ENCODE measurements at regions not wholly inside any gene's neighbourhood (a gene's known extent, or its start where the extent isn't known, plus 50 kb on each side); places are given as distances from the start of the nearest gene placed in this dataset.

DNA sequence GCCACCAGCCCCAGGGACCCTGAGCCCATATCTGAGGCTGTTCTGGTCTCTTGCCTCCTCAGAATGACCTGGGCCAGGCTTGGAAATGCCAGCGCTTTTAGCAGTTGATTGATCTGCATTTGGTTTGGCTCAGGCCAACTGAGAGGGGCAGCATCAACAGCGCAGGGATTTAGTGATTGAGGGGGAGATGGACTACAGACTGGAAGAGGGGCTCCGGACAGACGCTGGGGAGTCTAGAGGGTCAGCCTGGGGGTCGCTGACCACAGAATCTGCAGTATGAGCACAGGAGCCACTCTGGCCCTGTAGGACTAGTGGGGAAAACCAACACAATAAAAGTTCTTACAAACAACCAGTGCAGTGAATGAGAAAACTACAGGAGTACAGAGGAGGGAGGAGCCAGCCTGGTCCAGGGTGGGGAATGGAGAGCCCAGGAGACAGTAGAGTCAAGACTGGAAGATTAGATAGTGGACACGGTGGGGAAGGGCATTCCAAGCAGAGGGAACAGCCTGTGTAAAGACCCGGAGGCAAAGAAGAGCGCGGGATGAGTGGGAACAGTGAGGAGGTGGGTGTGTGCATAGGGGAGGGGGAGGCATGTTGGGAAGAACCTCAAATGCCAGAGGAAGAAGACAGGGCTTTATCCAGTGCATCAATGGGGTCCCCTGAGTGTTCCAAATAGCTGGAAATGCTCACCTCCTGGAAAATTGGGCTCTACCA, 128.9 kb downstream of the MRM1 start:
- no peak overlapping the region for H3K27ac ChIP-seq (replicated peaks; ENCODE audit: low read length)
- H3K9me3 ChIP-seq (replicated peaks in 1 of 2; ENCODE audit: control insufficient read depth in 2 of 2, insufficient read depth in 1 of 2, low read depth in 1 of 2, low read length in 2 of 2): no peaks in the 10 kb centered on the region
- no peak overlapping the region for H3K4me3 ChIP-seq (ENCODE audit: low read length in 2 of 2)
- H3K27me3 ChIP-seq (ENCODE audit: control insufficient read depth in 3 of 3, insufficient read depth in 3 of 3, low read depth in 1 of 3, low read length in 3 of 3): peaks cover 0 to 62% (median 0%) of the 10 kb centered on the region in 3 experiments
- no peak overlapping the region for H3K9ac ChIP-seq (ENCODE audit: low read depth, low read length, poor library complexity)
- H4K8ac ChIP-seq (ENCODE audit: low read depth, low read length): no peak overlapping the region
- no peak overlapping the region for H2BK12ac ChIP-seq (ENCODE audit: low read length)
- H2AK5ac ChIP-seq (ENCODE audit: low read depth, low read length): no peak overlapping the region
- no peak overlapping the region for H2AFZ ChIP-seq (ENCODE audit: low read length)
- H3K79me1 ChIP-seq (ENCODE audit: low read depth, low read length): no peaks in the 10 kb centered on the region
- no peak for DNase-seq (ENCODE audit: low spot score)
- no peak overlapping the region for H2BK120ac ChIP-seq (ENCODE audit: low read depth, low read length)
- H3K4ac ChIP-seq (ENCODE audit: low read length): no peak overlapping the region
- no CpG with 5 or more reads among the region's 9 CpGs for WGBS, 2 donors (ENCODE audit: extremely low coverage in 2 of 2, insufficient read length in 2 of 2, insufficient replicate concordance in 1 of 2)
- H2BK15ac ChIP-seq (ENCODE audit: low read length): peak overlapping the region; percentile 3
- H3K4me1 ChIP-seq (ENCODE audit: control insufficient read depth in 2 of 2, insufficient read depth in 1 of 2, low read depth in 1 of 2, low read length in 2 of 2): peaks cover 11 to 35% of the 10 kb centered on the region in 2 donors
- no peak overlapping the region for H3K14ac ChIP-seq (ENCODE audit: low read length)
- H3K23ac ChIP-seq (ENCODE audit: low read depth, low read length, poor library complexity): no peak overlapping the region
- peak overlapping the region; percentile 68 for H3K18ac ChIP-seq (ENCODE audit: low read length)
- no peak overlapping the region for H2BK5ac ChIP-seq (ENCODE audit: low read length)
- H3K4me2 ChIP-seq (ENCODE audit: insufficient read depth, low read length, poor library complexity, severe bottlenecking): no peak overlapping the region
- no peaks in the 10 kb centered on the region for H3K36me3 ChIP-seq (replicated peaks in 1 of 2; ENCODE audit: control insufficient read depth in 2 of 2, insufficient read depth in 2 of 2, low read length in 2 of 2)
- H4K91ac ChIP-seq (ENCODE audit: low read depth, low read length, poor library complexity): no peak overlapping the region

DNA sequence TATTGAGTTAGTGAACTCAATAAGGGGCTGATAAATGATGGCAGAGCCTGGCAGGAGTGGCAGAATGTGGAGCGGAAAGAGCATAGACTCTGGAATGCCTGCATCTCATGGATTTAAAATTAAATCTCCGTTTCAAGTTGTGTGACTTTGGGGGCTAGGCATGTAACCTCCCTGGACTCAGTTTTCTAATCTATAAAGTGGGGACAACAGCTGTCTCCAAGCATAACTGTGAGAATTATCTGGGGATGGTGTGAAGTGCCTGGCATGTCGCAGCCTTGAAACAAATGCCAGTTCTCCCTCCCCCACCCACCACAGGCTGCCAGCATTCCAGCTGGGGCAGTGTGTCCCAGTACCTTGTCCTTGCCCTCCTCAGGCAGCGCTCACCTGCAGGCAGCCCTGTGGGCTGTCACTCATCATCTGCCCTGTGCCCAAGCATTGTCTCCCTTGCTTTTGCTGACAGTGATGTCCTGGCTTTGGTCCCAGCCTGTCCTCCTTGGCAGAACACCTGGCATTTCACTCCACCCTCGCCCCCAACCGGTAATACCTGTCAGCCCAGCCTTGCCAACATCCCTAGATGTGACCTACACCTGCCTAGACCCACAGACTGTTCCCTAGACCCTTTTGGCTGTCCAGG, 129.6 kb downstream of the MRM1 start:
- peak overlapping the region; percentile 1 for H3K4ac ChIP-seq (ENCODE audit: low read length)
- peaks cover 11 to 35% of the 10 kb centered on the region in 2 donors for H3K4me1 ChIP-seq (ENCODE audit: control insufficient read depth in 2 of 2, insufficient read depth in 1 of 2, low read depth in 1 of 2, low read length in 2 of 2)
- H2AK5ac ChIP-seq (ENCODE audit: low read depth, low read length): peak overlapping the region; percentile 38
- no peak overlapping the region for H2BK120ac ChIP-seq (ENCODE audit: low read depth, low read length)
- no peak overlapping the region for H4K8ac ChIP-seq (ENCODE audit: low read depth, low read length)
- H3K79me1 ChIP-seq (ENCODE audit: low read depth, low read length): no peaks in the 10 kb centered on the region
- no peak overlapping the region for H3K14ac ChIP-seq (ENCODE audit: low read length)
- H3K4me3 ChIP-seq (ENCODE audit: low read length in 2 of 2): no peak overlapping the region
- peaks cover 0 to 57% (median 0%) of the 10 kb centered on the region in 3 experiments for H3K27me3 ChIP-seq (ENCODE audit: control insufficient read depth in 3 of 3, insufficient read depth in 3 of 3, low read depth in 1 of 3, low read length in 3 of 3)
- no peaks in the 10 kb centered on the region for H3K36me3 ChIP-seq (replicated peaks in 1 of 2; ENCODE audit: control insufficient read depth in 2 of 2, insufficient read depth in 2 of 2, low read length in 2 of 2)
- H3K23ac ChIP-seq (ENCODE audit: low read depth, low read length, poor library complexity): no peak overlapping the region
- no peak overlapping the region for H4K91ac ChIP-seq (ENCODE audit: low read depth, low read length, poor library complexity)
- no peak overlapping the region for H3K27ac ChIP-seq (replicated peaks; ENCODE audit: low read length)
- no peak overlapping the region for H3K9ac ChIP-seq (ENCODE audit: low read depth, low read length, poor library complexity)
- WGBS, 2 donors (ENCODE audit: extremely low coverage in 2 of 2, insufficient read length in 2 of 2, insufficient replicate concordance in 1 of 2): no CpG with 5 or more reads among the region's 6 CpGs
- H2BK5ac ChIP-seq (ENCODE audit: low read length): no peak overlapping the region
- H3K18ac ChIP-seq (ENCODE audit: low read length): peak overlapping the region; percentile 49
- no peak overlapping the region for H2AFZ ChIP-seq (ENCODE audit: low read length)
- H3K4me2 ChIP-seq (ENCODE audit: insufficient read depth, low read length, poor library complexity, severe bottlenecking): no peak overlapping the region
- DNase-seq (ENCODE audit: low spot score): no peak
- peak overlapping the region; percentile 45 for H2BK15ac ChIP-seq (ENCODE audit: low read length)
- peak overlapping the region; percentile 16 for H2BK12ac ChIP-seq (ENCODE audit: low read length)
- no peaks in the 10 kb centered on the region for H3K9me3 ChIP-seq (replicated peaks in 1 of 2; ENCODE audit: control insufficient read depth in 2 of 2, insufficient read depth in 1 of 2, low read depth in 1 of 2, low read length in 2 of 2)

DNA sequence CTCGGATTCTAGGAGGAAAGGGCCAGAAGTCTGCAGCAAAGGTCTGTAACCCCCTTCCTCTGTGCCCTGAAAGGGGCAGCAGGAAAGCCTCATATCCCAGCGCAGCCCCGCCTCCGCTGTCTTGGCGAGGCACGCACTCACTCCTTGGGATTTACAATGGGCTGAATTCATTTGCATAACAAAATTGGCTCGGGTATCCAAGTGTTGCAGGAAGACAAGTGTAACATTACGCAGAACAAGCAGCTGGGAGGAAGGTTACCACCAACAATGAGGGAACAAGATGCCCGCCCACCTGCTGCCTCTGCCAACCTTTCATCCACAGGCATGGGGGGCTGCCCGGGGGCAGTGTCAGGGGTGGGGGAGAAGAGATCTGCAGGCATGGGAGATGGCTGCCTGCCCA, 130.4 kb downstream of the MRM1 start:
- Histone ChIP-seq H3K18ac (ENCODE audit: low read length) (no peak overlapping the region), H3K27me3 (ENCODE audit: control insufficient read depth in 3 of 3, insufficient read depth in 3 of 3, low read depth in 1 of 3, low read length in 3 of 3) (peaks cover 0 to 55% (median 0%) of the 10 kb centered on the region in 3 experiments), H2BK120ac (ENCODE audit: low read depth, low read length) (no peak overlapping the region), H3K4ac (ENCODE audit: low read length) (no peak overlapping the region), H4K8ac (ENCODE audit: low read depth, low read length) (no peak overlapping the region), H2BK15ac (ENCODE audit: low read length) (peak overlapping the region; percentile 45), H3K9me3 (replicated peaks in 1 of 2; ENCODE audit: control insufficient read depth in 2 of 2, insufficient read depth in 1 of 2, low read depth in 1 of 2, low read length in 2 of 2) (no peaks in the 10 kb centered on the region), H4K91ac (ENCODE audit: low read depth, low read length, poor library complexity) (no peak overlapping the region), H3K36me3 (replicated peaks in 1 of 2; ENCODE audit: control insufficient read depth in 2 of 2, insufficient read depth in 2 of 2, low read length in 2 of 2) (no peaks in the 10 kb centered on the region), H2AK5ac (ENCODE audit: low read depth, low read length) (no peak overlapping the region), H3K4me2 (ENCODE audit: insufficient read depth, low read length, poor library complexity, severe bottlenecking) (peak overlapping the region; percentile 44), H3K79me1 (ENCODE audit: low read depth, low read length) (no peaks in the 10 kb centered on the region), H3K4me1 (ENCODE audit: control insufficient read depth in 2 of 2, insufficient read depth in 1 of 2, low read depth in 1 of 2, low read length in 2 of 2) (peaks cover 11 to 35% of the 10 kb centered on the region in 2 donors), H3K27ac (replicated peaks; ENCODE audit: low read length) (no peak overlapping the region), H3K9ac (ENCODE audit: low read depth, low read length, poor library complexity) (no peak overlapping the region), H3K14ac (ENCODE audit: low read length) (no peak overlapping the region), H2BK12ac (ENCODE audit: low read length) (no peak overlapping the region), H2AFZ (ENCODE audit: low read length) (no peak overlapping the region), H3K23ac (ENCODE audit: low read depth, low read length, poor library complexity) (no peak overlapping the region), H3K4me3 (ENCODE audit: low read length in 2 of 2) (no peak overlapping the region), H2BK5ac (ENCODE audit: low read length) (no peak overlapping the region)
- no CpG with 5 or more reads among the region's 10 CpGs for WGBS, 2 donors (ENCODE audit: extremely low coverage in 2 of 2, insufficient read length in 2 of 2, insufficient replicate concordance in 1 of 2)
- DNase-seq (ENCODE audit: low spot score): peak; percentile 57

DNA sequence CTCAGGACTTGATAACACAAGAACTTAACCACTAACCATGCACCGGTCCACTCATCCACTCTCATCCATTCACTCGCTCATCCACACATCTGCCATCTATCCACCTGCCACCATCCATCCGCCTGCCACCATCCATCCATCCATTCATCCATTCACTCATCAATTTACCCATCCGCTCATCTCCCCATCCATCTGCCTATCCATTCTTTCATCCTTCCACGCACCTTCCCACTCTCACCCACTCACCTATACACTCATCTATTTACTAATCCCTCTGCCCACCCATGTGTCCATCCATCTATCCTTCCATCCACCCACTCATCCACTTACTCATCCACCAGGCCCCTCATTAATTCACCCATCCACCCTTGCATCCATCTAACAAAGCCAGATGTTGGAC, 131.0 kb downstream of the MRM1 start:
- Histone ChIP-seq H3K36me3 (replicated peaks in 1 of 2; ENCODE audit: control insufficient read depth in 2 of 2, insufficient read depth in 2 of 2, low read length in 2 of 2) (no peaks in the 10 kb centered on the region), H2AFZ (ENCODE audit: low read length) (no peak overlapping the region), H3K4me1 (ENCODE audit: control insufficient read depth in 2 of 2, insufficient read depth in 1 of 2, low read depth in 1 of 2, low read length in 2 of 2) (peaks cover 11 to 35% of the 10 kb centered on the region in 2 donors), H2BK15ac (ENCODE audit: low read length) (no peak overlapping the region), H3K27me3 (ENCODE audit: control insufficient read depth in 3 of 3, insufficient read depth in 3 of 3, low read depth in 1 of 3, low read length in 3 of 3) (peaks cover 0 to 53% (median 0%) of the 10 kb centered on the region in 3 experiments), H3K4me3 (ENCODE audit: low read length in 2 of 2) (no peak overlapping the region), H2BK5ac (ENCODE audit: low read length) (no peak overlapping the region), H3K9me3 (replicated peaks in 1 of 2; ENCODE audit: control insufficient read depth in 2 of 2, insufficient read depth in 1 of 2, low read depth in 1 of 2, low read length in 2 of 2) (no peaks in the 10 kb centered on the region), H2BK120ac (ENCODE audit: low read depth, low read length) (no peak overlapping the region), H3K23ac (ENCODE audit: low read depth, low read length, poor library complexity) (no peak overlapping the region), H3K9ac (ENCODE audit: low read depth, low read length, poor library complexity) (no peak overlapping the region), H3K14ac (ENCODE audit: low read length) (no peak overlapping the region), H3K27ac (replicated peaks; ENCODE audit: low read length) (no peak overlapping the region), H3K4ac (ENCODE audit: low read length) (no peak overlapping the region), H4K8ac (ENCODE audit: low read depth, low read length) (no peak overlapping the region), H3K18ac (ENCODE audit: low read length) (no peak overlapping the region), H3K4me2 (ENCODE audit: insufficient read depth, low read length, poor library complexity, severe bottlenecking) (peak overlapping the region; percentile 44), H2AK5ac (ENCODE audit: low read depth, low read length) (no peak overlapping the region), H2BK12ac (ENCODE audit: low read length) (no peak overlapping the region), H3K79me1 (ENCODE audit: low read depth, low read length) (no peaks in the 10 kb centered on the region), H4K91ac (ENCODE audit: low read depth, low read length, poor library complexity) (no peak overlapping the region)
- DNase-seq (ENCODE audit: low spot score): no peak
- WGBS, 2 donors (ENCODE audit: extremely low coverage in 2 of 2, insufficient read length in 2 of 2, insufficient replicate concordance in 1 of 2): 100% methylated on average over 2 of the region's 5 CpGs; no CpG with 5 or more reads in 1 of the 2 donors

Measured in neuronal stem cell (in vitro differentiated cells).